B cell (primary cell): ENCODE measurements at regions not wholly inside any gene's neighbourhood (a gene's known extent, or its start where the extent isn't known, plus 50 kb on each side); places are given as distances from the start of the nearest gene placed in this dataset.

Source experiments
- ATAC-seq: fragments of 200-7000 bp; cut with Tn5 transposase; one replicate; pipeline ENCODE4 v1.10.0; 2021; ENCODE audit warnings: low read depth, mild to moderate bottlenecking, moderate number of reproducible peaks, moderate library complexity
- CTCF ChIA-PET: fragments of 350-600 bp; sonication (Branson Sonifier 250); formaldehyde crosslinking; loops from one replicate; lab custom pipeline; 2021; ENCODE audit warnings: antibody characterized with exemption, inconsistent platforms; lab: Charles Lee
- POLR2A ChIA-PET: fragments of 350-600 bp; sonication (Branson Sonifier 250); formaldehyde crosslinking; loops from one replicate; lab custom pipeline; 2021; ENCODE audit warnings: antibody characterized with exemption; lab: Charles Lee
- DNase-seq: peaks from one replicate; pipeline ENCODE4 v3.0.0; 2013
- H2AFZ ChIP-seq: 2 replicates; pipeline ENCODE4 v1.6.1; 2012; ENCODE audit warnings: mild to moderate bottlenecking, low read depth, low read length; ENCODE audit not compliant: insufficient read depth, poor library complexity, severe bottlenecking
- H3K27ac ChIP-seq, 2 donors: 1 replicate in 1 of 2; 2 replicates in 1 of 2; pipeline ENCODE4 v1.5.1; 2012 to 2013; ENCODE audit warnings: low read length in 2 of 2, mild to moderate bottlenecking in 2 of 2, moderate library complexity in 1 of 2
- H3K27me3 ChIP-seq, 4 experiments: fragments of 200-600 bp in 1 of 4; sonication (generic) in 1 of 4; replicated peaks in 1 of 4; 1 replicate in 2 of 4; 2 replicates in 2 of 4; pipeline versions ENCODE4 v1.6.1 to v1.7.0; 2013 to 2016; ENCODE audit warnings: low read length in 3 of 4, mild to moderate bottlenecking in 2 of 4, mixed read lengths in 1 of 4, moderate library complexity in 1 of 4; ENCODE audit not compliant: insufficient read depth in 4 of 4, control insufficient read depth in 3 of 4; ENCODE audit errors: control extremely low read depth in 1 of 4
- H3K36me3 ChIP-seq, 2 experiments: replicated peaks in 1 of 2; 1 replicate in 1 of 2; 2 replicates in 1 of 2; pipeline versions ENCODE4 v1.6.1 to v1.7.1; 2013; ENCODE audit warnings: low read length in 1 of 2; ENCODE audit not compliant: insufficient read depth in 2 of 2, control insufficient read depth in 1 of 2; ENCODE audit errors: control extremely low read depth in 1 of 2, extremely low read depth in 1 of 2
- H3K4me1 ChIP-seq, 2 donors: fragments of 200-600 bp in 1 of 2; sonication (generic) in 1 of 2; 1 replicate in 1 of 2; 2 replicates in 1 of 2; pipeline versions ENCODE4 v1.5.1 to v1.6.1; 2013 to 2017; ENCODE audit warnings: low read length in 2 of 2; ENCODE audit not compliant: control insufficient read depth in 2 of 2, insufficient read depth in 2 of 2
- H3K4me2 ChIP-seq: replicated peaks from 2 replicates; pipeline ENCODE3; 2012; ENCODE audit warnings: mild to moderate bottlenecking, low read depth, low read length; ENCODE audit not compliant: poor library complexity, severe bottlenecking
- H3K4me3 ChIP-seq, 5 experiments: fragments of 200-600 bp in 1 of 5; sonication (generic) in 1 of 5; 1 replicate in 3 of 5; 2 replicates in 2 of 5; pipeline versions ENCODE4 v1.5.1 to v1.7.0; 2011 to 2016; ENCODE audit warnings: low read length in 4 of 5, mild to moderate bottlenecking in 4 of 5, low read depth in 2 of 5, control low read depth in 1 of 5, moderate library complexity in 1 of 5; ENCODE audit not compliant: insufficient read depth in 1 of 5; ENCODE audit errors: control extremely low read depth in 1 of 5, extremely low read depth in 1 of 5
- H3K79me2 ChIP-seq: fragments of 200-600 bp; sonication (generic); one replicate; pipeline ENCODE4 v1.6.0; 2016; ENCODE audit warnings: low read length; ENCODE audit not compliant: control insufficient read depth, insufficient read depth
- H3K9ac ChIP-seq: fragments of 200-600 bp; sonication (generic); 2 replicates; pipeline ENCODE4 v1.6.1; 2017; ENCODE audit warnings: mild to moderate bottlenecking, low read length, moderate library complexity
- H3K9me3 ChIP-seq, 3 donors: one replicate each; pipeline versions ENCODE4 v1.6.1 to v1.7.1; 2013; ENCODE audit warnings: low read length in 2 of 3; ENCODE audit not compliant: control insufficient read depth in 2 of 3, insufficient read depth in 1 of 3; ENCODE audit errors: control extremely low read depth in 1 of 3
- H4K20me1 ChIP-seq: 2 replicates; pipeline ENCODE4 v1.6.0; 2012; ENCODE audit warnings: mild to moderate bottlenecking, low read length; ENCODE audit not compliant: insufficient read depth, control insufficient read depth, poor library complexity, severe bottlenecking
- H3K27ac Mint-ChIP-seq: one replicate; pipeline ENCODE4 v1.8.0; 2021; ENCODE audit warnings: mixed read lengths
- H3K27me3 Mint-ChIP-seq: one replicate; pipeline ENCODE4 v1.8.0; 2021; ENCODE audit warnings: mixed read lengths
- H3K4me1 Mint-ChIP-seq: one replicate; pipeline ENCODE4 v1.8.0; 2021; ENCODE audit warnings: mixed read lengths
- H3K4me3 Mint-ChIP-seq: one replicate; pipeline ENCODE4 v1.8.0; 2021; ENCODE audit warnings: mixed read lengths
- H3K9me3 Mint-ChIP-seq: one replicate; pipeline ENCODE4 v1.8.0; 2022; ENCODE audit warnings: mixed read lengths; ENCODE audit not compliant: insufficient read depth
- CTCF ChIP-seq: fragments of 200-600 bp; IDR thresholded peaks from one replicate; pipeline ENCODE4 v1.8.0; 2022; ENCODE audit warnings: antibody characterized with exemption, mild to moderate bottlenecking
- EZH2 ChIP-seq: IDR thresholded peaks from 2 replicates; pipeline ENCODE4 v1.6.1; 2012; ENCODE audit warnings: borderline replicate concordance, low read depth, mild to moderate bottlenecking, moderate library complexity, low read length; ENCODE audit not compliant: insufficient read depth, poor library complexity, severe bottlenecking
- WGBS: methylation state at CpG from one replicate; pipeline ENCODE4 v1.1.5; 2013; ENCODE audit warnings: missing lambda C conversion rate; ENCODE audit not compliant: insufficient coverage; 5-methylcytosine and 5-hydroxymethylcytosine counted together
- intact Hi-C: fragments of 100-400 bp; cut with micrococcal nuclease; formaldehyde crosslinking; loops from one replicate; pipeline ENCODE4 v1.10.0; 2022

DNA sequence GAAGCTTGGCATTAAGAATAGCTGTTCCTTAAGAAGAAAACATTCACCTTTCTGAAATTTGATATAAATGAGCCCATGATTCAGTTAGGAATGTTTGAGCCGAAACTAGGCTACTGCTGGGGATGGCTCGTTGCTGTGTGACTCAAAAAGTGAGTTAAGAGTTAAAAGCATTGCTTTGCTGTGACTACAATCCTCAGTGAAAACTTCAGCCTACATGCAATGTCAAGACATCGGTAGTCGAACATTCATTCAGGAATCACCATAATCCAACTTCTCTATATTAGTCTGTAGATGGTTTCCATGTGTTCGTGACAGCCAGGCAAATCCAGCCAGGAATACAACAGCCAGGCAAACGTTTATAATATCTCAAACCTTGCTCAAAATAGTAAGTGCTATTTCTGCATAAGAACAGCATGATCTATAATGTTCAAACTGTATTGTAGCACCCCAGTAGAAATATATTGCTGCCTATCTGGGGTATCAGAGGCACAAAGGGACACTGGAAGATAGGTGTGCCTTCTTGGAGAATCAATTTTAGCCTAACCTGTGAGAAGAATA is 1225.1 kb downstream of the CDH8 start:
- CTCF ChIA-PET, result no interaction called here
- POLR2A ChIA-PET, result no interaction called here

DNA sequence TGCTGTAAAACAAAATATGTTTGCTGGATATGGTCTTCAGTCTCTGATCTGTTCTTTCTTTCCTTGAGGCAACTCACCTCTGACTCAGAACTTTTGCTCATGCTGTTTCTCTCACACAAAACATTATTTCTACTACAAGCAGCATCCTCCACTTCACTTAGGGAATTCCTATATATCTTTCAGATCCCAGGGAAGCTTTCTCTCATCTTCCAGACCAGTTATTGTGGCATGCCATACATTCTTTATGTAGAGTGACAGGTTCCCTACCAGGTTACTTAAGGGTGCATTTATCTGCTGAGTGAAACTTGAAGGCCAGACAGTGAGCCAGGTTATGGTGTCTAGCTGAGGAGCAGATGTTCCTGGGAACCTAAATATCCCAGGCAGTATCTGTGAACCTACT is 1226.0 kb downstream of the CDH8 start:
- H3K9me3 Mint-ChIP-seq, result peaks cover 6% of the 10 kb centered on the region
- Histone ChIP-seq H3K9ac (no peak overlapping the region), H3K27ac (no peak overlapping the region), H3K4me3 (no peak overlapping the region), H4K20me1 (no peaks in the 10 kb centered on the region), H3K4me2 (no peak overlapping the region), H3K4me1 (no peaks in the 10 kb centered on the region), H2AFZ (no peak overlapping the region), H3K27me3 (no peaks in the 10 kb centered on the region), H3K36me3 (no peaks in the 10 kb centered on the region), H3K79me2 (no peaks in the 10 kb centered on the region), H3K9me3 (peaks cover 0 to 1% (median 0%) of the 10 kb centered on the region in 3 donors)
- DNase-seq (no peak), ATAC-seq (no peak)
- no peaks in the 10 kb centered on the region for H3K27me3 Mint-ChIP-seq
- intact Hi-C loops, result no loop called here
- ChIA-PET POLR2A (no interaction called here), CTCF (no interaction called here)
- H3K4me1 Mint-ChIP-seq, result no peaks in the 10 kb centered on the region
- TF ChIP-seq EZH2 (no peak), CTCF (no peak)
- no peak overlapping the region for H3K4me3 Mint-ChIP-seq
- H3K27ac Mint-ChIP-seq, result no peak overlapping the region

More for the DNA sequence above, 1225.1 kb downstream of the CDH8 start:
- TF ChIP-seq CTCF, result no peak
- no peak for TF ChIP-seq EZH2
- Histone ChIP-seq H3K36me3 (no peaks in the 10 kb centered on the region), H3K27ac (no peak overlapping the region), H3K79me2 (no peaks in the 10 kb centered on the region), H3K9me3 (peaks cover 0 to 1% (median 0%) of the 10 kb centered on the region in 3 donors), H2AFZ (no peak overlapping the region), H4K20me1 (no peaks in the 10 kb centered on the region), H3K4me1 (no peaks in the 10 kb centered on the region), H3K27me3 (no peaks in the 10 kb centered on the region), H3K4me3 (no peak overlapping the region), H3K9ac (no peak overlapping the region), H3K4me2 (no peak overlapping the region)
- intact Hi-C loops, result no loop called here
- Mint-ChIP-seq H3K4me3 (no peak overlapping the region), H3K4me1 (no peaks in the 10 kb centered on the region), H3K9me3 (peaks cover 8% of the 10 kb centered on the region), H3K27me3 (no peaks in the 10 kb centered on the region), H3K27ac (no peak overlapping the region)
- 100% methylated on average over 1 of the region's 6 CpGs for WGBS
- ATAC-seq (no peak), DNase-seq (no peak)
